ENCODE measurements at regions not wholly inside any gene's neighbourhood (a gene's known extent, or its start where the extent isn't known, plus 50 kb on each side); places are given as distances from the start of the nearest gene placed in this dataset.

DNA sequence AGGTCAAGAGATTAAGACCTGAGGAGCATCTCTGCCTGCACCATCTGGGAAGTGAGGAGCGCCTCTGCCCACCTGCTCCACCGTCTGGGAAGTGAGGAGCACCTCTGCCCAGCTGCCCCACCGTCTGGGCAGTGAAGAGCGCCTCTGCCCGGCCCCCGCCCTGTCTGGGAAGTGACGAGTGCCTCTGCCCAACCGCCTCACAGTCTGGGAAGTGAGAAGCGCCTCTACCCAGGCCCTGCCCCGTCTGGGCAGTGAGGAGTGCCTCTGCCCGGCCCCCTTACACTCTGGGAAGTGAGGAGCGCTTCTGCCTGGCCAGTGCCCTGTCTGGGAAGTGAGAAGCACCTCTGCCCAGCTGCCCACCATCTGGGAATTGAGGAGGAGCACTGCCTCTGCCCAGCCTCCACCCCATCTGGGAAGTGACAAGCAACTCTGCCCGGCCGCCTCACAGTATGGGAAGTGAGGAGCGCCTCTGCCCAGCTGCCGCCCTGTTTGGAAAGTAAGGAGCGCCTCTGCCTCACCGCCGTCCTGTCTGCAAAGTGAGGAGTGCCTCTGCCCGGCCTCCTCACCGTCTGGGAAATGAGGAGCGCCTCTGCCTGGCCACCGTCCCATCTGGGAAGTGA, 270.4 kb upstream of the NRSN1 start:
- WGBS, 2 donors, result 87 to 91% methylated on average over 23 of the region's 23 CpGs
- H3K4me1 ChIP-seq, result no peaks in the 10 kb centered on the region
- intact Hi-C loops (cut with DNase I), result no loop called here
- H3K9me3 ChIP-seq, result peaks cover 0 to 4% (median 0%) of the 10 kb centered on the region in 4 donors
- no peak overlapping the region for H3K27ac ChIP-seq
- H3K36me3 ChIP-seq, result no peaks in the 10 kb centered on the region
- H3K27me3 ChIP-seq, result no peaks in the 10 kb centered on the region
- H3K4me3 ChIP-seq, result no peak overlapping the region
- DNase-seq, result no peak
- TF ChIP-seq POLR2AphosphoS5 (IDR thresholded peaks at IDR 0.05), result no peak
- no peak for TF ChIP-seq CTCF (IDR thresholded peaks at IDR 0.05)
- no peak for TF ChIP-seq POLR2A (IDR thresholded peaks at IDR 0.05)
- TF ChIP-seq EP300 (IDR thresholded peaks at IDR 0.05), result no peak

DNA sequence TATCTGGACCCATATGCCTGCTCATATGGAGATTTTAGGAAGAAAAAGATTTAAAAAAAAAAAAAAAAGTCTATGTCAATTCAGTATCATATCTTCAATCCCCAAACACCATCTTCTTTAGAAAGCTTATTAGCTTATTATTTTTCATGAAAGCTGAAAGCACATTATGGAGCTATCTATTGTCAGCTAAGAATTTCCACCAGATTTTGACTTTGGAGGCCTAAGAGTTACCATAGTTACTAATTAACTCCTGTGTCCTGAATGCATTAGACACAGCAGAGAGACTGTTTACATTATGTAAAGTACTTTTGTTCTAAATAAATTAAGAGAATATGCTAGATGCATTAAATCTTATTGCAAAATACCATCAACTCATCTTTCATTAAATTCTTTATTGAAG, 255.5 kb upstream of the NRSN1 start:
- Histone ChIP-seq H3K36me3 (no peaks in the 10 kb centered on the region), H3K4me3 (no peak overlapping the region), H3K4me1 (no peaks in the 10 kb centered on the region), H3K27ac (no peak overlapping the region), H3K27me3 (no peaks in the 10 kb centered on the region), H3K9me3 (no peaks in the 10 kb centered on the region)
- intact Hi-C loops (cut with DNase I), result no loop called here
- TF ChIP-seq EP300 (IDR thresholded peaks at IDR 0.05) (no peak), POLR2A (IDR thresholded peaks at IDR 0.05) (no peak), CTCF (IDR thresholded peaks at IDR 0.05) (no peak), POLR2AphosphoS5 (IDR thresholded peaks at IDR 0.05) (no peak)
- no peak for DNase-seq

- Histone ChIP-seq H3K27ac (no peak overlapping the region), H3K9me3 (no peaks in the 10 kb centered on the region), H3K27me3 (no peaks in the 10 kb centered on the region), H3K4me1 (no peaks in the 10 kb centered on the region), H3K4me3 (no peak overlapping the region), H3K36me3 (no peaks in the 10 kb centered on the region)
- DNase-seq, result no peak
- 77 to 82% methylated on average over 1 of the region's 1 CpG for WGBS, 2 donors
- TF ChIP-seq EP300 (IDR thresholded peaks at IDR 0.05) (no peak), POLR2A (IDR thresholded peaks at IDR 0.05) (no peak)
- intact Hi-C loops (cut with DNase I), result no loop called here
Observed at GRCh38 chr6:23873161-23873560, 252.9 kb upstream of the NRSN1 start.

DNA sequence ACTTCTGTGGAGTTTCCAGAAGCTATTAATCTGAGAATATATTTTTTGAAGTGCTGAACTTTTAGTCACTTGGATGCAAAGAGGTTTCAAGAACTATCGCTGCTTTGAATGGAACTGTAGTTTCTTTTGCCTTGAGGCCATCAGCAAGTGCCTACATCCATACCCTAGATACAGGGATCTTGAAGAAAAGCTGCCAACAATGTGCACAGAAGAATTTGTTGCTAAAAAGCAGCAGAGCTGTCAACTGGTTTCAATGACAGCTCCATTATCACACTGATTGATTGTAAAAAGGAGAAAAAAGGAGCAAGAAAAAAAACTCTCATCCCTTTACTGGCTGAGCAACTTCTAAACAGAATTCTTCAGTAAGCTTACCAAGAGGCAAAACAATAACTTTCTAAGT, 251.0 kb upstream of the NRSN1 start:
- Histone ChIP-seq H3K4me1 (no peaks in the 10 kb centered on the region), H3K27ac (no peak overlapping the region), H3K36me3 (no peaks in the 10 kb centered on the region), H3K27me3 (no peaks in the 10 kb centered on the region), H3K9me3 (no peaks in the 10 kb centered on the region), H3K4me3 (no peak overlapping the region)
- intact Hi-C loops (cut with DNase I), result no loop called here
- TF ChIP-seq EP300 (IDR thresholded peaks at IDR 0.05) (no peak), CTCF (IDR thresholded peaks at IDR 0.05) (no peak), POLR2A (IDR thresholded peaks at IDR 0.05) (no peak), POLR2AphosphoS5 (IDR thresholded peaks at IDR 0.05) (no peak)
- 84 to 95% methylated on average over 1 of the region's 1 CpG for WGBS, 2 donors
- no peak for DNase-seq

- H3K27ac ChIP-seq, result no peak overlapping the region
- WGBS, 2 donors, result 84 to 88% methylated on average over 3 of the region's 3 CpGs
- no peak for DNase-seq
- no peak overlapping the region for H3K4me3 ChIP-seq
- H3K4me1 ChIP-seq, result no peaks in the 10 kb centered on the region
- intact Hi-C loops (cut with DNase I), result no loop called here
- H3K36me3 ChIP-seq, result no peaks in the 10 kb centered on the region
- TF ChIP-seq POLR2A (IDR thresholded peaks at IDR 0.05) (no peak), CTCF (IDR thresholded peaks at IDR 0.05) (no peak), POLR2AphosphoS5 (IDR thresholded peaks at IDR 0.05) (no peak), EP300 (IDR thresholded peaks at IDR 0.05) (no peak)
- no peaks in the 10 kb centered on the region for H3K9me3 ChIP-seq
- H3K27me3 ChIP-seq, result no peaks in the 10 kb centered on the region
Observed at GRCh38 chr6:23879816-23880215, 246.2 kb upstream of the NRSN1 start.

Measured in sigmoid colon (tissue), 6 donors.